ENCODE measurements at regions not wholly inside any gene's neighbourhood (a gene's known extent, or its start where the extent isn't known, plus 50 kb on each side); places are given as distances from the start of the nearest gene placed in this dataset.

DNA sequence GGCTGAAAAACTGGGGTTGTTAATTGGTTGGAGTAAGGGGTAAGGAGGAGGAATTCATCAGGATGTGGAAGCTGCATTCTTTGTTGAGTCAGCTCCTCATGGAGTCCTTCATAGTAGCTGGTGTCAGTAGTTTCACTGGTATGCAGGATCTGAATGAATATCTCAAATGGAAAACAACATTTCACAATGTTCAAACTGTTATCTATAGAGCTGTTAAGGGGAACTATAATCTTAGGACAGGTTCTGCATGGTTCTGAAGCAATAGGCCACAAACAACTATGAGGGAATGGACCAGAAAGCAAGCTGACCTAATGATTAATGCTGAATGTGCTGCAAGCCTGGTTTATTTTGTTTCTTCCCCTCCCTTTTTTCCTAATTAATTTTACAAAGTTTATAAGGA, 225.8 kb downstream of the IPMK start:
- no TSS peak for BruUV-seq (replicated peaks)
- intact Hi-C loops (cut with micrococcal nuclease; ENCODE audit: unreplicated experiment) (no loop called here), in situ Hi-C loops (cut with HindIII; ENCODE audit: extremely low pct_ligation_motif_present, low pct_unique_long_range_greater_than_20kb) (no loop called here)
- TF ChIP-seq KDM4B (CRISPR knock-in tag; IDR thresholded peaks at IDR 0.05) (no peak), NFE2 (CRISPR knock-in tag; IDR thresholded peaks at IDR 0.05) (no peak), KDM2A (CRISPR knock-in tag; IDR thresholded peaks at IDR 0.05; ENCODE audit: borderline replicate concordance, low read depth) (no peak), ZNF672 (CRISPR knock-in tag; IDR thresholded peaks at IDR 0.05) (no peak), ZNF441 (CRISPR knock-in tag; IDR thresholded peaks at IDR 0.05; ENCODE audit: borderline replicate concordance) (no peak), CBX2 (IDR thresholded peaks at IDR 0.05; ENCODE audit: low read depth, low read length) (no peak), CBX2 (CRISPR knock-in tag; IDR thresholded peaks at IDR 0.05; ENCODE audit: low read depth) (no peak), FOXO1 (CRISPR knock-in tag; IDR thresholded peaks at IDR 0.05) (no peak)
- TF ChIP-seq, protein P1, sequence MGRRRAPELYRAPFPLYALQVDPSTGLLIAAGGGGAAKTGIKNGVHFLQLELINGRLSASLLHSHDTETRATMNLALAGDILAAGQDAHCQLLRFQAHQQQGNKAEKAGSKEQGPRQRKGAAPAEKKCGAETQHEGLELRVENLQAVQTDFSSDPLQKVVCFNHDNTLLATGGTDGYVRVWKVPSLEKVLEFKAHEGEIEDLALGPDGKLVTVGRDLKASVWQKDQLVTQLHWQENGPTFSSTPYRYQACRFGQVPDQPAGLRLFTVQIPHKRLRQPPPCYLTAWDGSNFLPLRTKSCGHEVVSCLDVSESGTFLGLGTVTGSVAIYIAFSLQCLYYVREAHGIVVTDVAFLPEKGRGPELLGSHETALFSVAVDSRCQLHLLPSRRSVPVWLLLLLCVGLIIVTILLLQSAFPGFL (CRISPR knock-in tag; IDR thresholded peaks at IDR 0.05) = no peak
- TF ChIP-seq, protein P2, sequence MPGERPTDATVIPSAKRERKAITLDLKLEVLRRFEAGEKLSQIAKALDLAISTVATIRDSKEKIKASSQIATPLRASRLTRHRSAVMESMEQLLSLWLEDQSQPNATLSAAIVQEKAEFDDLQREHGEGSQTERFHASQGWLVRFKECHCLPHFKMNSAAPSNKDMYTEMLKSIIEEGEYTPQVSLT (CRISPR knock-in tag; IDR thresholded peaks at IDR 0.05; ENCODE audit: borderline replicate concordance, low read depth) = no peak
- no peak overlapping the region for H3K27ac ChIP-seq (ENCODE audit: extremely low read length, insufficient read depth, low read length)
- no peaks in the 10 kb centered on the region for H3K4me1 ChIP-seq (ENCODE audit: insufficient read depth, low read length)
- ChIA-PET CTCF (ENCODE audit: low intra/inter-chr PET ratio, low total read pairs) (no interaction called here), POLR2A (no interaction called here)
- no peaks in the 10 kb centered on the region for H3K27me3 ChIP-seq (ENCODE audit: control insufficient read depth in 1 of 2, insufficient read depth in 2 of 2, low read length in 2 of 2)
- no peaks in the 10 kb centered on the region for H3K79me2 ChIP-seq (ENCODE audit: insufficient read depth, low read length)
- H3K4me3 ChIP-seq (replicated peaks in 1 of 3; ENCODE audit: insufficient read depth in 1 of 3, low read depth in 2 of 3, low read length in 3 of 3) = no peak overlapping the region
- ATAC-seq (no peak), FAIRE-seq (no peak), DNase-seq (ENCODE audit: low spot score) (no peak)
- H3K9ac ChIP-seq (ENCODE audit: insufficient read depth, low read depth, low read length) = no peak overlapping the region
- no peaks in the 10 kb centered on the region for H4K20me1 ChIP-seq (ENCODE audit: insufficient read depth, low read length)
- peaks cover 12% of the 10 kb centered on the region; the same call in 1 of the 2 replicates for H3K9me3 ChIP-seq (ENCODE audit: low read length)
- H3K36me3 ChIP-seq (replicated peaks in 1 of 2; ENCODE audit: control insufficient read depth in 1 of 2, insufficient read depth in 2 of 2, low read length in 2 of 2) = no peaks in the 10 kb centered on the region
- H3K4me2 ChIP-seq (ENCODE audit: low read depth, low read length) = no peak overlapping the region
- H2AFZ ChIP-seq (ENCODE audit: low read length) = no peak overlapping the region

All from HepG2 (cell line).